GM12864 (cell line): ENCODE measurements at regions not wholly inside any gene's neighbourhood (a gene's known extent, or its start where the extent isn't known, plus 50 kb on each side); places are given as distances from the start of the nearest gene placed in this dataset.

Experiments used
- DNase-seq: peaks from one replicate; pipeline ENCODE4 v3.0.0-alpha.2; 2011; ENCODE audit warnings: low read depth
- H3K4me3 ChIP-seq: 2 replicates; pipeline ENCODE4 v1.5.1; 2011; ENCODE audit warnings: mild to moderate bottlenecking, low read depth, low read length, control low read depth
- CTCF ChIP-seq: IDR thresholded peaks from 2 replicates; pipeline ENCODE4 v1.5.1; 2011; ENCODE audit warnings: low read depth, mild to moderate bottlenecking, moderate library complexity, low read length, control low read depth, inconsistent platforms; ENCODE audit errors: missing control alignments

- TF ChIP-seq CTCF, result no peak
- H3K4me3 ChIP-seq, result no peak overlapping the region
- no peak for DNase-seq
These were observed 89.6 kb upstream of the CBLB start for GRCh38 chr3:105958237-105959000.

GRCh38 chr3:105959851-105960250 lies 91.0 kb upstream of the CBLB start:
- no peak overlapping the region for H3K4me3 ChIP-seq
- TF ChIP-seq CTCF, result no peak
- no peak for DNase-seq

- DNase-seq, result no peak
- no peak for TF ChIP-seq CTCF
- no peak overlapping the region for H3K4me3 ChIP-seq
These were observed 91.6 kb upstream of the CBLB start for GRCh38 chr3:105960381-105960780.

GRCh38 chr3:105963161-105963560 lies 94.3 kb upstream of the CBLB start:
- TF ChIP-seq CTCF, result no peak
- DNase-seq, result no peak
- no peak overlapping the region for H3K4me3 ChIP-seq

- no peak overlapping the region for H3K4me3 ChIP-seq
- DNase-seq, result no peak
- TF ChIP-seq CTCF, result no peak
These were observed 96.6 kb upstream of the CBLB start for GRCh38 chr3:105965384-105965783.

- DNase-seq, result no peak
- no peak for TF ChIP-seq CTCF
- H3K4me3 ChIP-seq, result no peak overlapping the region
These were observed 98.3 kb upstream of the CBLB start for GRCh38 chr3:105967117-105967516.

GRCh38 chr3:105970283-105970682 lies 101.5 kb upstream of the CBLB start:
- DNase-seq, result peak; percentile 4
- no peak overlapping the region for H3K4me3 ChIP-seq
- no peak for TF ChIP-seq CTCF
